ENCODE measurements at regions not wholly inside any gene's neighbourhood (a gene's known extent, or its start where the extent isn't known, plus 50 kb on each side); places are given as distances from the start of the nearest gene placed in this dataset.
"Not testable (repeated sequence)": the region's sequence is repeated elsewhere in the genome, so short reads cannot be mapped to it uniquely, and the experiment has no call there.

GRCh38 chr3:117809186-117810081 is 1099.9 kb downstream of the TUSC7 start:
- DNase-seq = no peak

GRCh38 chr3:117811786-117812185 is 1102.2 kb downstream of the TUSC7 start:
- DNase-seq = no peak

- DNase-seq = no peak
Observed at GRCh38 chr3:117814975-117815374, 1105.4 kb downstream of the TUSC7 start.

GRCh38 chr3:117817103-117817502 is 1107.5 kb downstream of the TUSC7 start:
- DNase-seq = no peak

- no peak for DNase-seq
Observed at GRCh38 chr3:117818592-117818991, 1109.0 kb downstream of the TUSC7 start.

- no peak for DNase-seq
Observed at GRCh38 chr3:117820658-117821299, 1111.2 kb downstream of the TUSC7 start.

- DNase-seq = no peak
Observed at GRCh38 chr3:117822416-117822815, 1112.8 kb downstream of the TUSC7 start.

GRCh38 chr3:117836296-117836695 is 1126.7 kb downstream of the TUSC7 start:
- DNase-seq = no peak

GRCh38 chr3:117837391-117837790 is 1127.8 kb downstream of the TUSC7 start:
- DNase-seq = no peak

- no peak for DNase-seq
Observed at GRCh38 chr3:117842086-117842485, 1132.5 kb downstream of the TUSC7 start.

GRCh38 chr3:117843356-117843755 is 1133.8 kb downstream of the TUSC7 start:
- no peak for DNase-seq

GRCh38 chr3:117844676-117845075 is 1135.1 kb downstream of the TUSC7 start:
- no peak for DNase-seq

GRCh38 chr3:117846238-117846637 is 1136.7 kb downstream of the TUSC7 start:
- DNase-seq = no peak

GRCh38 chr3:117848606-117849005 is 1139.0 kb downstream of the TUSC7 start:
- no peak for DNase-seq

GRCh38 chr3:117853923-117854668 is 1144.5 kb downstream of the TUSC7 start:
- DNase-seq = no peak

GRCh38 chr3:117856354-117856753 is 1146.8 kb downstream of the TUSC7 start:
- no peak for DNase-seq

- no peak for DNase-seq
Observed at GRCh38 chr3:117863146-117863545, 1153.6 kb downstream of the TUSC7 start.

GRCh38 chr3:117865338-117865737 is 1155.8 kb downstream of the TUSC7 start:
- no peak for DNase-seq

- no peak for DNase-seq
Observed at GRCh38 chr3:117868766-117869165, 1159.2 kb downstream of the TUSC7 start.

- no peak for DNase-seq
Observed at GRCh38 chr3:117871934-117872333, 1162.4 kb downstream of the TUSC7 start.

- not testable (repeated sequence) for DNase-seq
Observed at GRCh38 chr3:117872594-117873248, 1161.9 kb downstream of the IGSF11 start.

GRCh38 chr3:117873249-117873600 is 1161.4 kb downstream of the IGSF11 start:
- DNase-seq = no peak
